ENCODE measurements at regions not wholly inside any gene's neighbourhood (a gene's known extent, or its start where the extent isn't known, plus 50 kb on each side); places are given as distances from the start of the nearest gene placed in this dataset.

DNA sequence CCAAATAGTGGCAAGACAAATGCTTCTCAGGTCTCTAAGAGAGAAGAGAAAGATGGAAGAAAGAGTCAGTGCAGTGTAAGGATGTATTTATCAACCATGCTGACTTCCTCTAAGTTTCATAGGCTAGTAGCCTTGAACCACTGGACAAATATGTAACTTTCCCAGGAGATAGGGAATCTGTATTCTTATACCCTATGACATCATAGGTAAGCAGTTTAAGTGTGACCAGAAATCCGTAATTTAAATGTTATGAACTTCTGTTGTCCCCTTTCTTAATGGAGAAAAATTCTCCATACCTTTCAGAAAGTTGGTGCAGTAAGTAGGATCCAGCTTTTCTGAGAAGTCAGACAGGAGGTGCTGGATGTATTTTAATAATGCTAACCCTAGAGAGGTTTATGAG, 256.2 kb downstream of the LNPK start:
- TF ChIP-seq TCF12 (IDR thresholded peaks at IDR 0.05; ENCODE audit: low read depth) (no peak), MAX (IDR thresholded peaks at IDR 0.05) (no peak), USF1 (IDR thresholded peaks at IDR 0.05) (no peak), YY1 (IDR thresholded peaks at IDR 0.05; ENCODE audit: low read depth) (no peak), RAD21 (IDR thresholded peaks at IDR 0.05; ENCODE audit: low read depth) (no peak), TAF1 (IDR thresholded peaks at IDR 0.05; ENCODE audit: low read depth) (no peak), REST (IDR thresholded peaks at IDR 0.05; ENCODE audit: low read depth) (no peak), FOXM1 (IDR thresholded peaks at IDR 0.05; ENCODE audit: borderline replicate concordance, low read depth) (no peak), ZBTB7A (IDR thresholded peaks at IDR 0.05; ENCODE audit: low read depth) (no peak), EP300 (IDR thresholded peaks at IDR 0.05; ENCODE audit: borderline replicate concordance) (no peak), CREB1 (IDR thresholded peaks at IDR 0.05; ENCODE audit: low read depth) (no peak), TEAD4 (IDR thresholded peaks at IDR 0.05) (no peak), CEBPB (IDR thresholded peaks at IDR 0.05) (no peak), NFIC (IDR thresholded peaks at IDR 0.05) (no peak), EGR1 (IDR thresholded peaks at IDR 0.05) (no peak)

DNA sequence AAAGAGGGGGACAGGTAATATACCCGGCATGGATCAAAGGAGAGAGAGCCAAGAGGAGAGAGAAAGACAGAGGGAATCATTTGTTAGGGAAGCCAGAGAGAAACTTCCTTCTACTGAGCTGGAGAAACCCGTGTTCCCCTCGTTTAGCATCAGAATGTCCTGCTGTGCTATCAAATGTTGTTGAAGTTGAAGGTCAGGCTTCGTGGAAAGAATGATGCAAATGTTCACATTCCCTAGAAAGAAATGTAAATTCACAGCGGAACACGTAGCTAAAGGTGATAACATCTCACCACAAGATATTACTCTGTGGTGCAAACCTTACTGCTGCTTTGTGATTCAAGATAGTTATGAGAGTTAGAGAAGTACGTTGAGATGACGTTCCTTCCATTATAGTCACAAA, 258.1 kb downstream of the LNPK start:
- TF ChIP-seq EGR1 (IDR thresholded peaks at IDR 0.05) (no peak), YY1 (IDR thresholded peaks at IDR 0.05; ENCODE audit: low read depth) (no peak), TCF12 (IDR thresholded peaks at IDR 0.05; ENCODE audit: low read depth) (no peak), NFIC (IDR thresholded peaks at IDR 0.05) (no peak), EP300 (IDR thresholded peaks at IDR 0.05; ENCODE audit: borderline replicate concordance) (no peak), RAD21 (IDR thresholded peaks at IDR 0.05; ENCODE audit: low read depth) (no peak), CREB1 (IDR thresholded peaks at IDR 0.05; ENCODE audit: low read depth) (no peak), TEAD4 (IDR thresholded peaks at IDR 0.05) (no peak), CEBPB (IDR thresholded peaks at IDR 0.05) (no peak), USF1 (IDR thresholded peaks at IDR 0.05) (no peak), FOXM1 (IDR thresholded peaks at IDR 0.05; ENCODE audit: borderline replicate concordance, low read depth) (no peak), MAX (IDR thresholded peaks at IDR 0.05) (no peak), ZBTB7A (IDR thresholded peaks at IDR 0.05; ENCODE audit: low read depth) (no peak), TAF1 (IDR thresholded peaks at IDR 0.05; ENCODE audit: low read depth) (no peak)

- TF ChIP-seq ZBTB7A (IDR thresholded peaks at IDR 0.05; ENCODE audit: low read depth) (no peak), MAX (IDR thresholded peaks at IDR 0.05) (no peak), FOXM1 (IDR thresholded peaks at IDR 0.05; ENCODE audit: borderline replicate concordance, low read depth) (no peak), CEBPB (IDR thresholded peaks at IDR 0.05) (no peak), TAF1 (IDR thresholded peaks at IDR 0.05; ENCODE audit: low read depth) (no peak), REST (IDR thresholded peaks at IDR 0.05; ENCODE audit: low read depth) (no peak), YY1 (IDR thresholded peaks at IDR 0.05; ENCODE audit: low read depth) (no peak), NFIC (IDR thresholded peaks at IDR 0.05) (no peak), USF1 (IDR thresholded peaks at IDR 0.05) (no peak), RAD21 (IDR thresholded peaks at IDR 0.05; ENCODE audit: low read depth) (no peak), EGR1 (IDR thresholded peaks at IDR 0.05) (no peak), TCF12 (IDR thresholded peaks at IDR 0.05; ENCODE audit: low read depth) (no peak)
Measured at GRCh38 chr2:175743011-175743410, 259.1 kb downstream of the LNPK start.

- TF ChIP-seq USF1 (IDR thresholded peaks at IDR 0.05) (no peak), CEBPB (IDR thresholded peaks at IDR 0.05) (no peak), TCF12 (IDR thresholded peaks at IDR 0.05; ENCODE audit: low read depth) (no peak), TAF1 (IDR thresholded peaks at IDR 0.05; ENCODE audit: low read depth) (no peak), EGR1 (IDR thresholded peaks at IDR 0.05) (no peak), RAD21 (IDR thresholded peaks at IDR 0.05; ENCODE audit: low read depth) (no peak), EP300 (IDR thresholded peaks at IDR 0.05; ENCODE audit: borderline replicate concordance) (no peak)
Measured at GRCh38 chr2:175742367-175742766, 259.7 kb downstream of the LNPK start.

DNA sequence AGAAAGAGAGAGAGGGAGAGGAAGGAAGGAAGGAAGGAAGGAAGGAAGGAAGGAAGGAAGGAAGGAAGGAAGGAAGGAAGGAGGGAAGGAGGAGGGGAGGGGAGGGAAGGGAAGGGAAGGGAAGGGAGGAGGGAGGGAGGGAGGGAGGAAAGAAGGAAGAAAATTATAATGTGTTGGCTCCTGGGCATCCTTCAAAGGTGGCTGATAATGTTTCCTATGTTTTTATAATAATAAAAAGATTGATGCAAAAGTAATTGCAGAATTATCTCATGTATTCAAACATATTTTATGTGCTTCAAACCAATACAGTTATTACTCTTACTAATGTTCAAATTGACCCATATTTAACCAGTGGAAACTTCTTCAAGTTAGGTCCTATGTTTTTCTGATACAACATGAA, 260.9 kb downstream of the LNPK start:
- no peak for TF ChIP-seq REST (IDR thresholded peaks at IDR 0.05; ENCODE audit: low read depth)
- no peak for TF ChIP-seq TEAD4 (IDR thresholded peaks at IDR 0.05)
- TF ChIP-seq RAD21 (IDR thresholded peaks at IDR 0.05; ENCODE audit: low read depth): no peak
